NOMO-1 treated with DMSO at 0.1 percent for 48 hours (cell line): ENCODE measurements at regions not wholly inside any gene's neighbourhood (a gene's known extent, or its start where the extent isn't known, plus 50 kb on each side); places are given as distances from the start of the nearest gene placed in this dataset.
"Not testable (repeated sequence)": the region's sequence is repeated elsewhere in the genome, so short reads cannot be mapped to it uniquely, and the experiment has no call there.

Source experiments
- DNase-seq: peaks from one replicate; lab custom pipeline; 2025; ENCODE audit not compliant: unreplicated experiment; lab: John Stamatoyannopoulos, UW

GRCh38 chr4:81685104-81685503 lies 213.4 kb upstream of the RASGEF1B start:
- no peak for DNase-seq

DNA sequence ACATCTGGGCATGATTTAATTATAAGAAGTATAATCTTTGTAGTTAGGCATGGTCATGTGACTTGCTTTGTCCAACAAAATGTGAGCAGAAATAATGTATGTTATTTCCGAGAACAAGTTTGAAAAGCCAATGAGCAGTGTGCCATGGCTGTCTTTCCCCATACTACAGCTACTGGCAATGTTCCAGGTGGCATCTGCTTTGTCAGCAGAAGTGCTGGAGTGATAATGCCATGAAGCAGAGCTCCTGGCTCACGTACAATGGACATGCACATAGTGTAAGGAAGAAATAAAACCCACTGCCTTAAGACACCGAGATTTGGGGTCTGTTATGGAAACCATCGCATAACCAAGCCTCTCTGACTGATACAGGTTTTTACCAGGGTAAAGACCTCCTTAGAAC lies 212.6 kb upstream of the RASGEF1B start:
- no peak for DNase-seq

DNA sequence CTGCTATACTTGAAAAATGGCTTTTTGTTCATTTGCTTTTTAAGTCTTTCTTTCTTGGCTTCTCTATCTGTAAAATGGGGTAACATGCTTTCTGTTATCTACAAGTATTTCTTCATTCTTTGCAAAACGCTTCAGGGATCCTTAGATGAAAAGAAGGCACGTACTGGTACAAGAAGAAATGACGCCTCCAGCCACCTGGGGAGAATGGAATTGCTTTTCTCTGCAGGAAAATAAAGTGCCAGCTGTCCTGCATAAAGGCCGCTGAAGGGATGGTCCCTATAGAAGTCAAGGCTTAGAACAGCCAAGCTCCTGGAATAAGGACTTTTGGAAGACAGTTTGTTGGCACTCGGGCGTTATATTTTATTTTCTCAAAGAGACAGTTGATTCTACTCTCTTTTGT lies 210.8 kb upstream of the RASGEF1B start:
- no peak for DNase-seq

- DNase-seq: no peak
Observed at GRCh38 chr4:81679315-81679714, 207.6 kb upstream of the RASGEF1B start.

DNA sequence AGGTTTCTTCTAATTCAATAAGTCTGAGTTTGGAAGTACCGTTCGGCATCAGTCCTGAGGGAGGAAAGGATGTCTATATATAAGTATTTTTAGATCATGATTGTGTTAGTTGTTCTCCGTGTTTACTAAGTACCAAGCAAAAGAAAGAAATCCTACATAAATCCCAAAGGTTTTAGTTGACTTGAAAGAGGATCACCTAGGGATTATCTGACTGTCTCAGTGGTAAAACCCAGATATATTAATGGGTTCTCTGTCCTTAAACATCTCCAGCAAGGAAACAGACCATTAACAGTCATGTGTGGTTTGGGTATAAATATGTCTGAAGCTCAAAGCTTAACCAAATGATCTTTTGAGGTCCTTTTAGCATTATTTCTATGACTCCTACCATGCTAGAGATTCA lies 207.1 kb upstream of the RASGEF1B start:
- no peak for DNase-seq

DNA sequence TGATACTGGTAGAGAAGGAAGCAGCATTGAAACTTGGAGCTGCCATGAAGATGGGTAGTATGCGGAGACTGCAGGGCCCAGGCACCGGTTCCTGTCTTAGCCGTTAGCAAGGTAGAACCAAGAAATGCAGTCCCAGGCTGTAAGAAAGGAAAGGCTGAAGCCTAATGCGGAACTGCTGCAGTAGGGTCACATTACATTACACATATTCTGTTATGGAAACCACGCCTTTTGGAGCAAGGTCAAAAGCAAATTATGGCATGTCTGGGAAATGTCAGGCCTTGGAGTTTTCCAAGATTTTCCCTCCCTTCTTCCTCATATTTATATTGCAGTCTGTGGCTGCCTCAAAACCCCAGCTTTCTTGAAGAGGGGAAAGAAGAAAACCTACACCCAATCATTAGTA lies 204.8 kb upstream of the RASGEF1B start:
- DNase-seq: no peak

GRCh38 chr4:81675791-81676393 lies 204.2 kb upstream of the RASGEF1B start:
- DNase-seq: no peak

DNA sequence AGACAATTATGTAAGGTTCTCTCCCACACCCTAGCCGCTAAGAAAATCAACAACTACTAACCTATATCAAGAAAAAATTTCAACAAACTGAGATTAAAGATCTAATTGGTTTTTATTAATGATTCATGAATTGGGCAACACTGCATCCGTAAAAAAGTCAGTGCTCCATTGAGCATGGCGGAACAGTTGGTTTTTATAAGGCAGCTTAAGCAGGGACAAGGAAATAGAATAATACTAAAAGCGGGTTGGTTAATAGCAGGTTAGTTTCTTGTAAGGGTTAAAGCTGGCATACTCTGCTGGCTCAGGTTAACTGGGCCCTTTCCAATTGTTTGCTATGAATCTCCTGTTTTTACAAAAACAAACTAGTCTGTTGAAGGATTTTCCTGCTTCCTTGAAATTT lies 202.3 kb upstream of the RASGEF1B start:
- DNase-seq: no peak

GRCh38 chr4:81668328-81668727 lies 196.6 kb upstream of the RASGEF1B start:
- DNase-seq: not testable (repeated sequence)

- DNase-seq: no peak
Observed at GRCh38 chr4:81667539-81667938, 195.8 kb upstream of the RASGEF1B start.

DNA sequence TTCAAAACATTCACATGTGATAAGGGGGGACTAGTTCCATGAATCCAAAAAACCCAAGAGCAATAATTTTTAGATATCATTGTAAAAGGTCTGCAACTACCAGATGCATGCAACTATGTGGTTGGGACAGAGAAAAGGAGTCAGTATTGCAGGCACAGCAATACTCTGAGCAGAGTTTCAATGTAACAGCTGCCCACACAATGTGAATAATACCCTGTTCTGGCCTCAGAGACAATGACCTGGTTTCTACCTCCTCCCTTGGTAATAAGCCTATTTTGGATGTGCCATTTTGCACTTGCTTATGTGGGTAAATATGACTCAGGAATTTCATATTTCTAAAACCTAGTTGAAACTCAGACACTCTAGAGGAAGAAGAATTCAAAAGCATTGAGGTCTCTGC lies 194.8 kb upstream of the RASGEF1B start:
- no peak for DNase-seq

- no peak for DNase-seq
Observed at GRCh38 chr4:81665649-81666048, 193.9 kb upstream of the RASGEF1B start.

DNA sequence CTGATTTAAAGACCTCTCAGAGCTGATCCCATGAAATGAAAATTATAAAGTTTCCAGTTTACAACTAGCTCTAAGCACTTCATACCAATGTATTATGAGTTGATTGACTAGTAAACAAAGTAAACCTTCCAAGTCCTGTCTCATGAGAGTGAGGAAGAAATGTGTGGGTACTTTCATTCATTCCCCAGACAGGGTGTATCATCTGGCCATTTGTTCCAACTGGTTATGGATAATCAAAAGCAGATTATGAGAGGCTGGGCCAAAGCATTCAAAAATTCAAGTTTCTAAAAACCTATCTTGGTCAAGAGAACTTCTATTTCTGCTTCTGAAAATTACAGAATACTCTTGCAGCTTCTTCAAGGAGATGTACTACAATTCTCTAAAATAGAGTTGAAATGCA lies 193.3 kb upstream of the RASGEF1B start:
- no peak for DNase-seq

- DNase-seq: no peak
Observed at GRCh38 chr4:81664079-81664478, 192.4 kb upstream of the RASGEF1B start.

DNA sequence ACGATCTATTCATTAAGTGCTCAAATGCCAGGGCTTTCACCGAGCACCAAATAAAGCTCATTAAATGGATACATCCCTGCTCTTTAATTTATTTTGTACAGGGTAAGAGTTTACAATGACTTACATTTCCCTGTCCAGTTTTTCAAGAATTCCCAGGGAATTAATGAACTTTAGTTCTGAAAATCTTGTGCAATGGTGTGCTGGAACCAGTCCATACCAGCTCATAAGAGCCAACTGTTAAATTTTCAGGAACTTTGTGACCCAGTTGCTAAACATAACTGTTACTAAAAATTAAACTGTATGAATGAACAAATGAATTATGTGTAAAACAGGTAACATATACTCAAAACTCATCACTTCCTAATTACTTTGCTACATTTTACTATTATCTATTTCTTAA lies 191.7 kb upstream of the RASGEF1B start:
- DNase-seq: no peak

- no peak for DNase-seq
Observed at GRCh38 chr4:81659051-81659450, 187.3 kb upstream of the RASGEF1B start.

DNA sequence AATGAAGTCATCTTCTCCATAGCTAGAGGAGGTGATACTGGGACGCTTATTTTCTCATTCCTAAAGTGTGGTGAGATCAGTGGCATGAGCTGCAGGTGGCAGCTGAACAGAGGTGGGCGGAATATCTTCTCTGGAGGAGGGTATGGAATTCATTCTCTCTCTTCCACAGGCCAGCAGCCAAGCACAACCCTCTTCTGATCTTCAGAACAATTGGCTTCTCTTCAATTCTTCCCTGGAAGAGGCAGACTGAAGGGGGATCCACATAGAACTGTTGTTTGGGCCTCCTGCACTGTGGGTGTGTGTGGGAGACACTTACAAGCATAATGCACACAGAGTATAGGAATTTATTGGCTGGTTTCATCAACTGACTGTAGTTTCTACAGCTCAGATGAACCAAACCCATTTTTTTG lies 180.4 kb upstream of the RASGEF1B start:
- DNase-seq: no peak

GRCh38 chr4:81651243-81651899 lies 179.7 kb upstream of the RASGEF1B start:
- peak; percentile 51 for DNase-seq

DNA sequence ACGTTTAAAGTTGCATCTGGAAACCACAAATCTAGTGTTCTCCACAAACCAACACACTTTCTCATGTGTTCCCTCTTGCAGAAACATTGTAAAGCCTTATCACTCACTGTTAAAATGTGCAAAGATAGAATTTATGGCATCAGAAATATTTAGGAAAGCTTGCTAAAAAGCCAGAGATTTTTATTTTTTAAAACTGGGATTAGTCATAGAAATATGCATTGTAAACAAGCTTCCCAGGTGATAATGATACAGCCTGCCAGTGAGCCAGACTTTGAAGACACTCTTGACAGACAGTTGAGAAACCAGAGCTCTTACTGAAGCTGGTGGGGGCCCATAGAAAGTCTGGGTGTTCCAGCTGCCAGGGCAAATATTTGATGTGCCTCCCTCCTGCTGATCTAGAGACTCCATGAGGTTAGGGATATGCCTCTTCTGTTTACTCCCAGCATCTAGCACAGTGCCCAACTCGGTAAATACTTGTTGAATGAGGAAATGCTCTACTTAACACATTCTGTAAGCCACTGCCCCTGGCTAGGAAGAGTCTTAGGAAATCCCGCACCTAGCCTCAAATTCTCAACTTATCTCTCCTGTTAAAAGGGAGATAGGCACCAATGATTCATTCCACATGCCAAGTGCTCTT lies 179.0 kb upstream of the RASGEF1B start:
- DNase-seq: no peak

DNA sequence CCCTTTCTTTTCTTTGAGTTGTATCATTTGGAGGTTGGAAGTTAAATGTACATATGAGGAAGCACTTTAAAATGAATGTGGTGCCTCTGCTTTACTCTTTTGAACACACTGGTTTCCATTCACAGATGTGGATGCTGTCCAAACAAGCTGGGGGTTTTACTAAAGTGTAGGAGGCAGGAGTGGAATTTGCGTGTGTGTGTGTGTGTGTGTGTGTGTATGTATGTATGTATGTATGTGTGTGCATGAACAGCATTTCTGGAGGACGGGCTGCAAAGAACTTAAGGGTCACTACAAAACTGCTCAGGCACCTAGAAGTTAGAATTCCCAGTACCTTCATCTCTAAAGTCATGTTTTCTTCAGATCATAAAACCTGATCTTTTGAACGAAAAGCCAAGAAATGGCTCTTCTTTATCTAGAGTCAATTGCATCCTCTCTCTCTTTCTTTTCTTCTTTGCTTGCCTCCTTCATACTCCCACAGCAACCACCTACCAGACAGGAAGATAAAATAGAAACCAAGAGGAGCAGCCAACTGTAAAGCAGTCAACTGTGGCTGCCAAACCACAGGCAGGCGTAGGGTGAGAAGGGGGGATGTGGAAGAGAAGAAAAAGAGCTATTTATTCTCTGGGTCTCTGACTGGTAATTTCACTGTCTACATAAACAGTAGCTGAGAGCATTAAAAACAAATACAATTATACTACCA lies 177.0 kb upstream of the RASGEF1B start:
- DNase-seq: no peak

GRCh38 chr4:81647388-81647787 lies 175.7 kb upstream of the RASGEF1B start:
- DNase-seq: no peak

DNA sequence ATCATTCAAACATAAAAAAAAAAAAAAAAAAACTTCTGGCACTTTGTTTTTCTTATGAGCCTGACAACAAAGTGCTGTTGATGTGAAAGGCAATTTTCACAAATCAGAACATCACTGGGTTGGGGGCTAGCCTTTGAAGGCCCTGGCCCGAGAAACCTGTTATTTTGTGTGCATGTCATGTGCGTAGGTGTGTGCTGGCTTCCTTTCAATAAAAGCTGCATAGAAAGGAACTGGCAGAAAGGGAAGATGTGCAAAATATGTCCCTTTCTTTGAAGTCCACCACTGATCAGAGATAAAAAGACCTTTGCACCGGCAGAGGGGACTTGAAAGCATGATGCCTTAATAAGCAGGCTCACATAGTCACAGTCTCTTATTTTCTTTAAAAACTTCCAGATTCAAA lies 170.8 kb upstream of the RASGEF1B start:
- DNase-seq: no peak
